ENCODE measurements at regions not wholly inside any gene's neighbourhood (a gene's known extent, or its start where the extent isn't known, plus 50 kb on each side); places are given as distances from the start of the nearest gene placed in this dataset.

DNA sequence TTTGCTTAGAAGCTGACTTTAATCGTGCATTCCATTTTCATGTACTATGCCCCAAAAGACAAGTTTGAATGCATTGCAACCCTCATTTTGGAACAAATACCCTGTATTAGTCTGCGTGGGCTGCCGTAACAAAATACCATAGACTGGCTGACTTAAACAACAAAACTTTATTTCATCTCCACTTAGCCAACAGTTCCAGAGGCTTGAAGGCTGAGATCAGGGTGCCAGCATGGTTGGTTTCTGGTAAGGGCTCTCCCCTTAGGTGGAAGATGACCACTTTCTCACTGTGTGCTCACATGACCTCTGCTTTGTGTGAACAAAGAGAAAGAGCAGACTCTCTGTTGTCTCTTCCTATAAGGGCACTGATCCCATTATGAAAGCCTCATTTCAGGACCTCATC is 431.7 kb upstream of the MAP3K7 start:
- Histone ChIP-seq H2AFZ (ENCODE audit: insufficient read depth, low read depth, low read length, poor library complexity, severe bottlenecking) (no peak overlapping the region), H3K27ac (ENCODE audit: low read depth in 1 of 2, low read length in 2 of 2) (no peak overlapping the region), H3K79me2 (ENCODE audit: insufficient read depth, low read length) (no peaks in the 10 kb centered on the region), H3K27me3 (ENCODE audit: control insufficient read depth in 2 of 2, insufficient read depth in 2 of 2, low read length in 2 of 2) (no peaks in the 10 kb centered on the region), H3K4me2 (replicated peaks; ENCODE audit: extremely low read depth, low read length, poor library complexity, severe bottlenecking) (no peak overlapping the region), H3K36me3 (replicated peaks in 1 of 2; ENCODE audit: control insufficient read depth in 1 of 2, insufficient read depth in 2 of 2, low read length in 2 of 2) (no peaks in the 10 kb centered on the region), H3K4me3 (replicated peaks in 1 of 3; ENCODE audit: low read depth in 2 of 3, low read length in 3 of 3) (no peak overlapping the region), H3K4me1 (ENCODE audit: control insufficient read depth in 1 of 2, insufficient read depth in 2 of 2, low read length in 2 of 2) (no peaks in the 10 kb centered on the region), H3K9ac (ENCODE audit: insufficient read depth, low read length, poor library complexity, severe bottlenecking) (no peak overlapping the region), H4K20me1 (ENCODE audit: insufficient read depth, low read length) (no peaks in the 10 kb centered on the region), H3K9me3 (replicated peaks in 1 of 2; ENCODE audit: control insufficient read depth in 1 of 2, insufficient read depth in 1 of 2, low read length in 2 of 2) (no peaks in the 10 kb centered on the region)
- Mint-ChIP-seq H3K27me3 (ENCODE audit: low read depth in 3 of 3) (no peaks in the 10 kb centered on the region), H3K9me3 (peaks cover 0 to 4% (median 0%) of the 10 kb centered on the region in 7 donors), H3K4me1 (no peaks in the 10 kb centered on the region), H3K27ac (no peak overlapping the region), H3K4me3 (no peak overlapping the region), H3K36me3 (no peaks in the 10 kb centered on the region)
- 100% methylated on average over 1 of the region's 3 CpGs for WGBS (ENCODE audit: insufficient coverage)
- TF ChIP-seq, protein P1, sequence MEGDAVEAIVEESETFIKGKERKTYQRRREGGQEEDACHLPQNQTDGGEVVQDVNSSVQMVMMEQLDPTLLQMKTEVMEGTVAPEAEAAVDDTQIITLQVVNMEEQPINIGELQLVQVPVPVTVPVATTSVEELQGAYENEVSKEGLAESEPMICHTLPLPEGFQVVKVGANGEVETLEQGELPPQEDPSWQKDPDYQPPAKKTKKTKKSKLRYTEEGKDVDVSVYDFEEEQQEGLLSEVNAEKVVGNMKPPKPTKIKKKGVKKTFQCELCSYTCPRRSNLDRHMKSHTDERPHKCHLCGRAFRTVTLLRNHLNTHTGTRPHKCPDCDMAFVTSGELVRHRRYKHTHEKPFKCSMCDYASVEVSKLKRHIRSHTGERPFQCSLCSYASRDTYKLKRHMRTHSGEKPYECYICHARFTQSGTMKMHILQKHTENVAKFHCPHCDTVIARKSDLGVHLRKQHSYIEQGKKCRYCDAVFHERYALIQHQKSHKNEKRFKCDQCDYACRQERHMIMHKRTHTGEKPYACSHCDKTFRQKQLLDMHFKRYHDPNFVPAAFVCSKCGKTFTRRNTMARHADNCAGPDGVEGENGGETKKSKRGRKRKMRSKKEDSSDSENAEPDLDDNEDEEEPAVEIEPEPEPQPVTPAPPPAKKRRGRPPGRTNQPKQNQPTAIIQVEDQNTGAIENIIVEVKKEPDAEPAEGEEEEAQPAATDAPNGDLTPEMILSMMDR (IDR thresholded peaks at IDR 0.05): no peak
- intact Hi-C loops (cut with micrococcal nuclease): no loop called here
- DNase-seq: no peak

DNA sequence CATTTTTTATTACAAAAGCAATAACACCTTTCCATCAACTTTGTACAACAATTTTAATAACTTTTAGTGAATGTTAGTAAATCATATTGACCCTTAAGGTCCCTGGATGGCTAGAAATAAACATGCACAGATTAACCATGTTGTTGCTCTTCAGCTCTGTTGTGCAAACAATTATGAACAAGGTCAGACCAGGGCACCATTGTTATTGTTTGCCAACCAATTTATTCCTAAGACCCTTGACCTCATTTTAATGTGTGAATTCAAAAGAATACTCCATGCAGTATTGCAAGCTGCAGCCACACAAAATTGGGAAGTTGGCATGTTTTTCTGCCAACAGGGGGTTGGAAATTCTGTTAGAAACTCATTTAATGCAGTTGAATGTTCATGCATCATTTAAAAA is 426.6 kb upstream of the MAP3K7 start:
- peaks cover 0 to 3% (median 3%) of the 10 kb centered on the region in 3 donors for H3K27me3 Mint-ChIP-seq (ENCODE audit: low read depth in 3 of 3)
- H3K36me3 ChIP-seq (replicated peaks in 1 of 2; ENCODE audit: control insufficient read depth in 1 of 2, insufficient read depth in 2 of 2, low read length in 2 of 2): no peaks in the 10 kb centered on the region
- no peak overlapping the region for H2AFZ ChIP-seq (ENCODE audit: insufficient read depth, low read depth, low read length, poor library complexity, severe bottlenecking)
- TF ChIP-seq, protein P1 (IDR thresholded peaks at IDR 0.05): no peak
- no peaks in the 10 kb centered on the region for H3K4me1 Mint-ChIP-seq
- no peak overlapping the region for H3K27ac Mint-ChIP-seq
- no peak overlapping the region for H3K9ac ChIP-seq (ENCODE audit: insufficient read depth, low read length, poor library complexity, severe bottlenecking)
- H3K27me3 ChIP-seq (ENCODE audit: control insufficient read depth in 2 of 2, insufficient read depth in 2 of 2, low read length in 2 of 2): no peaks in the 10 kb centered on the region
- H3K79me2 ChIP-seq (ENCODE audit: insufficient read depth, low read length): no peaks in the 10 kb centered on the region
- H3K9me3 Mint-ChIP-seq: peaks cover 0 to 4% (median 0%) of the 10 kb centered on the region in 7 donors
- no peaks in the 10 kb centered on the region for H3K9me3 ChIP-seq (replicated peaks in 1 of 2; ENCODE audit: control insufficient read depth in 1 of 2, insufficient read depth in 1 of 2, low read length in 2 of 2)
- H4K20me1 ChIP-seq (ENCODE audit: insufficient read depth, low read length): no peaks in the 10 kb centered on the region
- H3K36me3 Mint-ChIP-seq: no peaks in the 10 kb centered on the region
- intact Hi-C loops (cut with micrococcal nuclease): no loop called here
- no peak for DNase-seq
- H3K4me3 ChIP-seq (replicated peaks in 1 of 3; ENCODE audit: low read depth in 2 of 3, low read length in 3 of 3): no peak overlapping the region
- no peak overlapping the region for H3K4me2 ChIP-seq (replicated peaks; ENCODE audit: extremely low read depth, low read length, poor library complexity, severe bottlenecking)
- H3K4me1 ChIP-seq (ENCODE audit: control insufficient read depth in 1 of 2, insufficient read depth in 2 of 2, low read length in 2 of 2): no peaks in the 10 kb centered on the region
- H3K27ac ChIP-seq (ENCODE audit: low read depth in 1 of 2, low read length in 2 of 2): no peak overlapping the region
- H3K4me3 Mint-ChIP-seq: no peak overlapping the region
